Suppressor macrophage treated with lipopolysaccharide for 4 hours (primary cell): ENCODE measurements at regions not wholly inside any gene's neighbourhood (a gene's known extent, or its start where the extent isn't known, plus 50 kb on each side); places are given as distances from the start of the nearest gene placed in this dataset.
"Not testable (repeated sequence)": the region's sequence is repeated elsewhere in the genome, so short reads cannot be mapped to it uniquely, and the experiment has no call there.

Experiments
- DNase-seq: peaks from one replicate; pipeline ENCODE4 v3.0.0-alpha.2; 2020

GRCh38 chr6:76633259-76633658 lies 560.8 kb upstream of the IMPG1 start:
- no peak for DNase-seq

DNA sequence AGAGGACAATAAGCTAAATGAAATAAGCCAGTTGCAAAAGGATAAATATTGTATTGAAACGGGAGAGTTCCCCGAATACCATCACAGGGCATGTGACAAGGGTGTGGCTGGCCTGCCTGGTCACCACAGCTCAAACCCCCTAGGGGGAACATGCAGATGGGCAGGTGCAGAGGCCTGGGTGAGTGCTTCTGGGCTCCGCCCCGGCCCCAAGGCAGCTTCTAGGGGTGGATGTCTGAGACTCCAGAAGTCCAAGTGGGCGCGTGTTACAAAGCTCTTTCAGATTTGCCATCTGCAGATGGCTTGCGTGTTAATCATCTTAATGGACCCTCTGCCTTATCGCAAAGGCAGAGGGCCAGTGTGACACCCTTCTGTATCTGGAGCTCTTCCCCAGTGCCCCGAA lies 559.2 kb upstream of the IMPG1 start:
- DNase-seq, result no peak

DNA sequence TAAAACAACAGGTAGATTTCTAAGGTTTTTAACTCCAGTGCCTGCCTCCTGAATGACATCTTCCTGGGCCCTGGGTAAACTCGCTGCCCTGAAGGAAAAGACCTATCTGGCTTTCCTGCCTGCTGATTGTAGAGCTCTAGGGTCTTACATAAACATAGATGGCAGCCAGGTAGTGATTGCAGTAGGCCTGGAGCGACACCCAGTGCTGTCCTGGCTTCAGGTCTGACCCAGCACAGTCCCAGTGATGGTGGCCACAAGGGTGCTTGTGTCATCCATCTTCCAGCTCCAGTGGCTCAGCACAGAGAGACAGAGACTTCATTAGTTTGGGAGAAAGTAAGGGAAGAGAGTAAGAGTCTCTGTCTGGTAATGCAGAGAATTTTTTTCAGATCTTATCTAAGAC lies 542.9 kb upstream of the IMPG1 start:
- no peak for DNase-seq

- DNase-seq, result no peak
Observed at GRCh38 chr6:76612954-76613353, 540.5 kb upstream of the IMPG1 start.

- no peak for DNase-seq
Observed at GRCh38 chr6:76609160-76609559, 536.7 kb upstream of the IMPG1 start.

DNA sequence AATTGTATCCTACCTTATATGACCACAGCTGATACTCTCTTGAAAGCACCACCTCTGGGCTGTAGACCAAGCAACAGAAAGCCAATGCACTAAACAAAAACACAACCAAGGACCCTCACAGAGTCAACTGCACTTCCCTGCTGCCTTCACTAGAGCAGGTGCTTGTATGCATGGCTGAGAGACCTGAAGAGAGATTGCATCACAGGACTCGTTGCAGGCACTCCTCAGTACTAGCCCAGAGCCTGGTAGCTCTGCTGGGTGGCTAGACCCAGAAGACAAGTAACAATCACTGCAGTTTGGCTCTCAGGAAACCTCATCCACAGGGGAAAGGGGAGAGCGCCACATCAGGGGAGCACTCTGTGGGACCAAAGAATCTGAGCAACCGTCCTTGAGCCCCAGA lies 521.6 kb upstream of the IMPG1 start:
- DNase-seq, result no peak

GRCh38 chr6:76593668-76594067 lies 521.2 kb upstream of the IMPG1 start:
- DNase-seq, result no peak

DNA sequence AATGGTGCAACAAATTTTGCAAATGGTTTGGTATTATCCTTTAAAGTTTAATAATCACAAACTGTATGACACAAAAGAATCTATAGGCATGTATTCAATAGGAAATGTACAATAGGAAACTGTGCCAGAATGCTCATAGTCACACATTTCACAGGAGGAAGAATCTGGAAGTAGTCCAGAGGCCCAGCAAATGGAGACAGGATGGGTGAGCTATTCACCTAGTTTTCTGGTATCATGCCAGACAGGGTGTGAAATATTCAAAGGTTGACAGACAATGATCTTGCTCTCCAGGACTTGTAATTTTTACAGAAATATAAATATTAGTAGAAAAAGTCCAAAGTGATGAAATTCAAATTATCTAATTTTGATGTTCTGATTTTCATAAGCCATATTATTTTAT lies 520.1 kb upstream of the IMPG1 start:
- no peak for DNase-seq

GRCh38 chr6:76587271-76587670 lies 514.8 kb upstream of the IMPG1 start:
- DNase-seq, result no peak

- DNase-seq, result no peak
Observed at GRCh38 chr6:76584121-76584520, 511.7 kb upstream of the IMPG1 start.

GRCh38 chr6:76578746-76579145 lies 506.3 kb upstream of the IMPG1 start:
- no peak for DNase-seq

DNA sequence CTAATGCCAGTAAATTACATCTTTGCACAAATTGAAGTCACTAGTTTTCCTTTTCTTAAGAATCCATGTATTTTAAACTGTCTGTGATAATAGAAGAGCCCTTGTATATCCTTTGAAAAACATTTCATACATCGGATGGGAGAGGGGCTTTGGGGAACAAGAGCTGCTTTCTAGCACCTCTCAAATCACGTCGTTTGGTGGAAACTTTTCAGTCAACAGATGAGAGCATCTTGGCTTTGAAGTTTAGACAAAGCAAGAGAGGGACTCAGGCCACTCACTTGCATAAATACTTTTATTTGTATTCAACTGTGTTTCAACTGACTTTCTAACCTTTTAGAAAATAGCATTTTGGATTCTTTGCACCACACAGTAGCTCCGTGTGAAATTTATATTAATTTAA lies 502.3 kb upstream of the IMPG1 start:
- DNase-seq, result no peak

DNA sequence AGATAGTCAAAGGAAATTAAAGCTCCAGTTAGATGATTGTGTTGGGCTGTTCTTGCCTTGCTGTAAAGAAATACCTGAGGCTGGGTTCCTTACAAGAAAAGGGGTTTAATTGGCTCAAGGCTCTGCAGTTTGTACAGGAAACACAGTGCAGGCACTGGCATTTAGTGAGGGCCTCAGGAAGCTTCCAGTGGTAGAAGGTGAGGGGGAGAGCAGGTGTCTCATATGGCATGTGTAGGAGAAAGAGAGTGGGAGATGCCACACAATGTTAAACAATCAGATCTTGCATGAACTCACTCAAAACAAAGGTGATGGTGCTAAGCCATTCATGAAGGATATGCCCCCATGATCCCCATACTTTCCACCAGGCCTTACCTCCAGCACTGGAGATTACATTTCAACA lies 493.5 kb upstream of the IMPG1 start:
- DNase-seq, result no peak

- DNase-seq, result not testable (repeated sequence)
Observed at GRCh38 chr6:76562371-76562770, 489.9 kb upstream of the IMPG1 start.

- not testable (repeated sequence) for DNase-seq
Observed at GRCh38 chr6:76560851-76561755, 488.6 kb upstream of the IMPG1 start.

DNA sequence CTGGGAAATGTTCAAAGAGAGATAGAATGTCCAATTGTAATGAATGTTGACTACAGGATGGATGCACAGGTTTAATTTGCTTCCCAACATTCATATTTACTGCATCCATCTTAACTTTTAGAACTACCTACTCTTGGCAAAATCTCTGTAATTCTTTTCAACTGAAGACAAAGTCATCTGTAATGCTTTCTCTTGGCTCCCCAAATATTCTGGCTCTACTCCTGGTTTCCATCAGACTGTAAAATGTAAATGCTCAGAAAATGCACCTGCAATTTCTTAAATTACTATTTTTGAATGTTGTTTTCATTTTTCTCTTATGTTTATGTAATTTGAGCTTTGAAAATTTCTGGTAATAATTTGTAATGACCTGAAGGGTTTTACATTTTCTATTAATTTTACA lies 480.8 kb upstream of the IMPG1 start:
- no peak for DNase-seq

- no peak for DNase-seq
Observed at GRCh38 chr6:76552268-76552667, 479.8 kb upstream of the IMPG1 start.

DNA sequence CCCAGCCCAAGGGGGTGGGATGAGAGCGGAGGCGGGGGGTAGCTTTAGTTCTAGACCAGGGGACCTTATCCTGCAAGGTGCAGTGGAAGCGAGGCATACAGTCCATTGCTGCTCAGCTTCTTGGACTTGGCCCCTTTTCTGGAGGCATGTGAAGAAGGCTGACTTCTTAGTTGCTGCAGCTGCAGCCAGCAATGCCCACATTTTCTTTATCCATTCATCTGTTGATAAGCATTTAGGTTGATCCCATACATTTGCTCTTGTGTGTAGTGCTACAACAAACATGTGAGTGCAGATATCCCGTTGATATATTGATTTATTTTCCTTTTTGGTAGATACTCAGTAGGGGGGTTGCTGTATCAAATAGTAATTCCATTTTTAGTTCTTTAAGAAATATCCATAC lies 461.2 kb upstream of the IMPG1 start:
- DNase-seq, result no peak

DNA sequence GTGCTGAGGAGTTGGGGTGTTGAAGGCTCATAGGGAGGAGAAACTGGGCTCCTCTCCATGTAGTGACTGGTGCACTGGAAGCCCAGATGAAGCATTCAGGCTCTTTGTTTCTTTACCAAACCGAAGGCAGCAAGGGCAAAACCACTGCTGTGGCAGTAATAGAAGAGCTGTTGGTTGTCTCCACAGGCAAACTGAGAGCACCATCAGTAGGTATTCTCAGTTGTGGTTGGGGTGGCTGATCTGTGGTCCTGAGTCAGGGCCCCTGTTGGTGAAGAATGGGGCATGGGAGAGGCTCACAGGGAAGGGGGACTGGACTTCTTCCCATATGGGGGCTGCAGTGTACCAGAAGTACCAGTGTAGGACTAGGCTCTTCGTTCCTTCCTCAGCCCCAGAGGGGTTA lies 460.2 kb upstream of the IMPG1 start:
- no peak for DNase-seq

GRCh38 chr6:76518443-76518842 lies 446.0 kb upstream of the IMPG1 start:
- DNase-seq, result no peak

- no peak for DNase-seq
Observed at GRCh38 chr6:76516924-76517323, 444.5 kb upstream of the IMPG1 start.

DNA sequence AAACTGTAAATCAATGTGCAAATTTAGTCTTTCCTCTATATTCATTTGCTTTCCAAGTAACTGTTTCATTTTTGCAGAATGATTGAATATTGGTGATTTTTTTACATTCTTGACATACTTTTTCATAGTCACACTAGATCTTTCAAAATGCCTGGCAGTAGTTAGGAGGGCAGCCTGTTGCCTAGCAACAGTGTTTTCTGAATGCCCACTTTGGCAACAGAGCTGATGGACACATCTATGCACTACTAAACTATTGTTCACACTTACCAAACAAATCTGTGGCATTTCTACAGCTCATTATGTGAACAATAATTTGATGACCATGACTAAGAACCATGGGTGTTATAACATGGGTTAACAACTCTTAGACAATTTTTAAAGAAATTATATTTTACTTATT lies 438.0 kb upstream of the IMPG1 start:
- DNase-seq, result no peak

DNA sequence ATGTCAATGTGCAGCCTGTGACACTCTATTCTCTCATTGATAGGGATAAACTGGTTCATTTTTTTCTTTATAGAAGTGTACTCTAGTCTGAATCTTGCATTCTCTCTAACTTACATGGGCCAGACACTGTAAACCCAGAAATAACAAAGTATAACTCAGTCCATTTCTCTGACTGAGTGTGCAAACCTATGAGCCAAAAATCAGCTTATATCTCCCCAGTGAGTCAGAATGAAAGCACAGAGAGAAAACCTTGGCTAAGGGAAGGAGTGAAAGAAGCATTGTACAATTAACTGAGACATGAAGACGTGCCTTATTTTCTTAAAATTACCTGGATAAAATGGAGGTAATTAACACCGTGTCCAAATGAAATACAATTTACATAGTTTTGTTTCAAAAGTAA lies 436.9 kb upstream of the IMPG1 start:
- no peak for DNase-seq

GRCh38 chr6:76506808-76507207 lies 434.3 kb upstream of the IMPG1 start:
- no peak for DNase-seq

DNA sequence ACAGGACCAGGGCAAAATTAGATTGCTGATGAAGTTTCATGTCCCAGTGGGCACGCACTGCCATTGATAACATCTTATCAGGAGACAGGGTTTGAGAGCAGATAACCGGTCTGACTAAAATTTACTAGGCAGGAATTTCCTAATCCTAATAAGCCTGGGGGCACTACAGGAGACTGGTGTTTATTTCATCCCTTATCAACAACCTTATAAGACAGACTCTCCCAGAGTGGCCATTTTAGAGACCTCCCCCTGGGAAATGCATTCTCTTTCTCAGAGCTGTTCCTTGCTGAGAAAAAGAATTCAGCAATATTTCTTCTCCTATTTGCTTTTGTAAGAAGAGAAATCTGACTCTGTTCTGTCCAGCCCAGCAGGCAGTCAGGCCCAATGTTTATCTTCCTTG lies 423.4 kb upstream of the IMPG1 start:
- no peak for DNase-seq
